ENCODE measurements at regions not wholly inside any gene's neighbourhood (a gene's known extent, or its start where the extent isn't known, plus 50 kb on each side); places are given as distances from the start of the nearest gene placed in this dataset.

DNA sequence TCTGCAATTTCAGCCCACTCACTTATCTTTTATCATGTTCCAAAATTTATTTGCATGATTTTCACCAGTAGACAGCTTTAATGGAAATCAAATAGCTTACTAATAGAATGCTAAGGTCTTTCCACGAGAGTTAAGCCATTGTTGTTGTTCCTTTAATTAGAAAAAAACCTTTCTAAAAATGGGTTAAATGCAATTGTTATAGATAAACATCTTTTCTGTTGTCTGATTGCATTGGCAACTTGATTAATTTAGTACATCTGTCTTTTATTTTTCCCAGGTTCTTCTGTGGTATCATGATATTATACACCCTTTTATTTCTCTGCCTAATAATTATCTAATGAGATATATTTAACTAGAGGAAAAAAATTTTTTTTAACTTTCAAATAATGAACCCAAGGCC is 487.6 kb upstream of the MBL2 start:
- Histone ChIP-seq H3K14ac (ENCODE audit: low read length in 2 of 2) (no peak overlapping the region), H2BK120ac (ENCODE audit: low read depth, low read length) (no peak overlapping the region), H2AK5ac (ENCODE audit: low read length, severe bottlenecking) (no peak overlapping the region), H3K9me3 (ENCODE audit: control insufficient read depth, low read length) (no peaks in the 10 kb centered on the region), H3K18ac (ENCODE audit: low read depth in 1 of 2, low read length in 2 of 2) (no peak overlapping the region), H3K36me3 (ENCODE audit: control insufficient read depth in 1 of 2, insufficient read depth in 2 of 2, low read depth in 1 of 2, low read length in 2 of 2) (no peaks in the 10 kb centered on the region), H3K79me1 (replicated peaks; ENCODE audit: low read length, poor library complexity, severe bottlenecking) (no peaks in the 10 kb centered on the region), H2AFZ (ENCODE audit: low read depth, low read length) (no peak overlapping the region), H3K4me2 (ENCODE audit: low read length, poor library complexity, severe bottlenecking) (no peak overlapping the region), H3K27ac (ENCODE audit: low read length, poor library complexity, severe bottlenecking) (no peak overlapping the region), H3K4me3 (ENCODE audit: insufficient read depth in 1 of 2, low read depth in 1 of 2, low read length in 2 of 2) (no peak overlapping the region), H3K27me3 (ENCODE audit: control insufficient read depth in 1 of 2, insufficient read depth in 1 of 2, low read length in 2 of 2) (no peaks in the 10 kb centered on the region), H2BK15ac (ENCODE audit: low read depth, poor library complexity, severe bottlenecking) (no peak overlapping the region), H3K23ac (ENCODE audit: low read length in 2 of 2) (no peak overlapping the region), H2BK12ac (ENCODE audit: low read length in 2 of 2) (no peak overlapping the region), H3K4ac (ENCODE audit: low read depth in 1 of 2, low read length in 2 of 2) (no peak overlapping the region), H3K9ac (ENCODE audit: low read length) (no peak overlapping the region), H3K4me1 (ENCODE audit: control insufficient read depth, insufficient read depth, low read depth, low read length) (no peaks in the 10 kb centered on the region), H4K91ac (ENCODE audit: low read length) (no peak overlapping the region), H2BK5ac (ENCODE audit: low read depth, low read length, poor library complexity, severe bottlenecking) (no peak overlapping the region), H4K8ac (ENCODE audit: low read length) (no peak overlapping the region)
- no CpG with 5 or more reads among the region's 1 CpG for WGBS
- no peak for DNase-seq

DNA sequence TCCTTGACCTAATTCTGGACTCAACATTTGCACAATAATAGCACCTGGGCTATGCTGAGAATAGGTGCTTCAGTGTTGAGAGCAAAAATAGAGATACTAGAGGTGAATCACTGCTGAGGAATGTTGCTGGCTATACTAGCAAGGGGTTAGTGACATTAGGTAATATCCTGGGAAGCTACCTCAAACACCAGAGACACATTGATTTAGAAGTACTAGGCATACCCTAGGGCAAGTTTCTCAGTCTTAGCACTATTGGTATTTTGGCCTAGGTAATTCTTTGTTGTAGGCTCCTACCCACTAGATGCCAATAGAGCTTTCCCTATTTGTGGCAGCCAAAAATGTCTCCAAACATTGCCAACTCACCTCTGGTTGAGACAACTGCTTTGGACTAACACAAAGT is 484.0 kb upstream of the MBL2 start:
- Histone ChIP-seq H2BK12ac (ENCODE audit: low read length in 2 of 2) (no peak overlapping the region), H3K27me3 (ENCODE audit: control insufficient read depth in 1 of 2, insufficient read depth in 1 of 2, low read length in 2 of 2) (no peaks in the 10 kb centered on the region), H3K4me2 (ENCODE audit: low read length, poor library complexity, severe bottlenecking) (no peak overlapping the region), H3K4me1 (ENCODE audit: control insufficient read depth, insufficient read depth, low read depth, low read length) (no peaks in the 10 kb centered on the region), H3K9me3 (ENCODE audit: control insufficient read depth, low read length) (no peaks in the 10 kb centered on the region), H3K9ac (ENCODE audit: low read length) (no peak overlapping the region), H2BK15ac (ENCODE audit: low read depth, poor library complexity, severe bottlenecking) (no peak overlapping the region), H3K36me3 (ENCODE audit: control insufficient read depth in 1 of 2, insufficient read depth in 2 of 2, low read depth in 1 of 2, low read length in 2 of 2) (no peaks in the 10 kb centered on the region), H3K27ac (ENCODE audit: low read length, poor library complexity, severe bottlenecking) (no peak overlapping the region), H2BK120ac (ENCODE audit: low read depth, low read length) (no peak overlapping the region), H2AFZ (ENCODE audit: low read depth, low read length) (no peak overlapping the region), H4K8ac (ENCODE audit: low read length) (no peak overlapping the region), H3K23ac (ENCODE audit: low read length in 2 of 2) (no peak overlapping the region), H4K91ac (ENCODE audit: low read length) (no peak overlapping the region), H3K14ac (ENCODE audit: low read length in 2 of 2) (no peak overlapping the region), H2AK5ac (ENCODE audit: low read length, severe bottlenecking) (no peak overlapping the region), H3K4ac (ENCODE audit: low read depth in 1 of 2, low read length in 2 of 2) (no peak overlapping the region), H2BK5ac (ENCODE audit: low read depth, low read length, poor library complexity, severe bottlenecking) (no peak overlapping the region), H3K79me1 (replicated peaks; ENCODE audit: low read length, poor library complexity, severe bottlenecking) (no peaks in the 10 kb centered on the region), H3K18ac (ENCODE audit: low read depth in 1 of 2, low read length in 2 of 2) (no peak overlapping the region), H3K4me3 (ENCODE audit: insufficient read depth in 1 of 2, low read depth in 1 of 2, low read length in 2 of 2) (no peak overlapping the region)
- no peak for DNase-seq

DNA sequence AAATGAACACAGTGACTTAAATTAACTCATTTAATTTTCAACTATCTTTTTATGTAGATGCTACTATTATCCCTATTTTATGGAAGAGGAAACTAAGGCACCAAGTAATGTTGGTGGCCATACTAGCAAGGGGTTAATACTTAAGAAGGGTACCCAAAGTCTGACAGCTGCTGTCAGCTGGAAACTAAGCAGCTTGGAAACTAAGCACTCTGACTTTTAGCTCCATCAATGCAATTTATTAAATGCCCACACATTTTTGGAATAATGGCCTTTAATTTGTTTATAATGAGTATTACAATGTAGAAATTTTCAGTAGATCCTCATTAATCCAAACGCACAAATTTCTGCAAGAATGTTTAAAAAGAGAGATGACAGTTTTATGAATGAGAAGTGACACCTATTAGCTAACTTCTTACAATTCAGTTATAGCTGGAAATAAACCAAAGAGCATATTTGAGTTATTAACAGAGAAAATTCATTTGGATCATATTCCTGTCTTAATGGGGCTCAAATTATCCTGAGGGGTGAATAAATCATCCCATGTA is 483.1 kb upstream of the MBL2 start:
- Histone ChIP-seq H3K9me3 (ENCODE audit: control insufficient read depth, low read length) (no peaks in the 10 kb centered on the region), H4K91ac (ENCODE audit: low read length) (no peak overlapping the region), H2AFZ (ENCODE audit: low read depth, low read length) (no peak overlapping the region), H3K4ac (ENCODE audit: low read depth in 1 of 2, low read length in 2 of 2) (no peak overlapping the region), H3K27ac (ENCODE audit: low read length, poor library complexity, severe bottlenecking) (no peak overlapping the region), H3K4me1 (ENCODE audit: control insufficient read depth, insufficient read depth, low read depth, low read length) (no peaks in the 10 kb centered on the region), H3K14ac (ENCODE audit: low read length in 2 of 2) (no peak overlapping the region), H4K8ac (ENCODE audit: low read length) (no peak overlapping the region), H3K23ac (ENCODE audit: low read length in 2 of 2) (no peak overlapping the region), H2BK5ac (ENCODE audit: low read depth, low read length, poor library complexity, severe bottlenecking) (no peak overlapping the region), H3K18ac (ENCODE audit: low read depth in 1 of 2, low read length in 2 of 2) (no peak overlapping the region), H3K4me3 (ENCODE audit: insufficient read depth in 1 of 2, low read depth in 1 of 2, low read length in 2 of 2) (no peak overlapping the region), H2BK12ac (ENCODE audit: low read length in 2 of 2) (no peak overlapping the region), H3K36me3 (ENCODE audit: control insufficient read depth in 1 of 2, insufficient read depth in 2 of 2, low read depth in 1 of 2, low read length in 2 of 2) (no peaks in the 10 kb centered on the region), H3K79me1 (replicated peaks; ENCODE audit: low read length, poor library complexity, severe bottlenecking) (no peaks in the 10 kb centered on the region), H2AK5ac (ENCODE audit: low read length, severe bottlenecking) (no peak overlapping the region), H2BK120ac (ENCODE audit: low read depth, low read length) (no peak overlapping the region), H3K4me2 (ENCODE audit: low read length, poor library complexity, severe bottlenecking) (no peak overlapping the region), H3K9ac (ENCODE audit: low read length) (no peak overlapping the region), H2BK15ac (ENCODE audit: low read depth, poor library complexity, severe bottlenecking) (no peak overlapping the region), H3K27me3 (ENCODE audit: control insufficient read depth in 1 of 2, insufficient read depth in 1 of 2, low read length in 2 of 2) (no peaks in the 10 kb centered on the region)
- DNase-seq = no peak
- WGBS = no CpG with 5 or more reads among the region's 1 CpG

DNA sequence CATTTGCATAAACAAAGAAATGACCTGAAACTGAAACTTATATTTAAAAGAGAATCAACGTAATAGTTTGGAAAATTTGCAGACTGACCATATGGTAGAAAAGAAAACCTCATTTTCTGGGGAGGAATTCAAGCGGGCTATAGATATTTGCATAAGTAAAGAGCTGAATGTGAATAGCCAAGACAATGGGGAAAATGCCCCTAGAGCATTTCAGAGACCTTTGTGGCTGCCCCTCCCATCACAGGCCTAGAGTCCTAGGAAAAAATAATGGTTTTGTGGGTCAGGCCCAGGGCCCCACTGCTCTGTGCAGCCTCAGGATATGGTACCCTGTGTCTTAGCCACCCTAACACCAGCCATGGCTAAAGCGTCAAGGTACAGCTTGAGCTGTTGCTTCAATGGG is 480.6 kb upstream of the MBL2 start:
- Histone ChIP-seq H2BK5ac (ENCODE audit: low read depth, low read length, poor library complexity, severe bottlenecking) (no peak overlapping the region), H3K4ac (ENCODE audit: low read depth in 1 of 2, low read length in 2 of 2) (no peak overlapping the region), H3K79me1 (replicated peaks; ENCODE audit: low read length, poor library complexity, severe bottlenecking) (no peaks in the 10 kb centered on the region), H3K9me3 (ENCODE audit: control insufficient read depth, low read length) (no peaks in the 10 kb centered on the region), H3K18ac (ENCODE audit: low read depth in 1 of 2, low read length in 2 of 2) (no peak overlapping the region), H2BK120ac (ENCODE audit: low read depth, low read length) (no peak overlapping the region), H2AK5ac (ENCODE audit: low read length, severe bottlenecking) (no peak overlapping the region), H4K91ac (ENCODE audit: low read length) (no peak overlapping the region), H3K14ac (ENCODE audit: low read length in 2 of 2) (no peak overlapping the region), H3K4me3 (ENCODE audit: insufficient read depth in 1 of 2, low read depth in 1 of 2, low read length in 2 of 2) (no peak overlapping the region), H3K4me2 (ENCODE audit: low read length, poor library complexity, severe bottlenecking) (no peak overlapping the region), H2BK12ac (ENCODE audit: low read length in 2 of 2) (no peak overlapping the region), H4K8ac (ENCODE audit: low read length) (no peak overlapping the region), H2BK15ac (ENCODE audit: low read depth, poor library complexity, severe bottlenecking) (no peak overlapping the region), H3K9ac (ENCODE audit: low read length) (no peak overlapping the region), H3K27ac (ENCODE audit: low read length, poor library complexity, severe bottlenecking) (no peak overlapping the region), H3K23ac (ENCODE audit: low read length in 2 of 2) (no peak overlapping the region), H3K27me3 (ENCODE audit: control insufficient read depth in 1 of 2, insufficient read depth in 1 of 2, low read length in 2 of 2) (no peaks in the 10 kb centered on the region), H3K36me3 (ENCODE audit: control insufficient read depth in 1 of 2, insufficient read depth in 2 of 2, low read depth in 1 of 2, low read length in 2 of 2) (no peaks in the 10 kb centered on the region), H2AFZ (ENCODE audit: low read depth, low read length) (no peak overlapping the region), H3K4me1 (ENCODE audit: control insufficient read depth, insufficient read depth, low read depth, low read length) (no peaks in the 10 kb centered on the region)
- WGBS = 64% methylated on average over 3 of the region's 3 CpGs
- no peak for DNase-seq

Data from mesenchymal stem cell (in vitro differentiated cells and primary cell).